Endothelial cell of umbilical vein (primary cell): ENCODE measurements at regions not wholly inside any gene's neighbourhood (a gene's known extent, or its start where the extent isn't known, plus 50 kb on each side); places are given as distances from the start of the nearest gene placed in this dataset.

Experiments used
- BruUV-seq: library from RNA; stranded (reverse); fragments of 400-500 nt; replicated peaks from 2 replicates; lab custom pipeline; 2021; lab: Mats Ljungman, UMichigan
- CTCF ChIA-PET: fragments of 300-600, 350-600 bp; sonication (Branson Sonifier 250); formaldehyde crosslinking; loops from one replicate; lab custom pipeline; 2021; ENCODE audit warnings: antibody characterized with exemption, inconsistent platforms; lab: Charles Lee
- POLR2A ChIA-PET: fragments of 300-600, 350-600 bp; sonication (Branson Sonifier 250); formaldehyde crosslinking; loops from one replicate; lab custom pipeline; 2021; ENCODE audit warnings: antibody characterized with exemption, inconsistent platforms; lab: Charles Lee
- DNase-seq: peaks from one replicate; pipeline ENCODE4 v3.0.0-alpha.2; 2011; ENCODE audit warnings: low read depth, low spot score
- FAIRE-seq: peaks from 2 replicates; lab custom pipeline; 2011; peaks lifted over from hg19 to GRCh38; lab: Jason Lieb, UNC
- H2AFZ ChIP-seq: 2 replicates; pipeline ENCODE4 v1.6.0; 2012; ENCODE audit warnings: low read depth, low read length, control low read depth, inconsistent platforms
- H3K27ac ChIP-seq: 2 replicates; pipeline ENCODE4 v1.5.1; 2011; ENCODE audit warnings: low read depth, mild to moderate bottlenecking, control low read depth, low read length, moderate library complexity; ENCODE audit not compliant: insufficient read depth
- H3K27me3 ChIP-seq, 2 experiments: 2 replicates each; pipeline versions ENCODE4 v1.6.0 to v1.6.1; 2011; ENCODE audit warnings: low read length in 2 of 2, mixed read lengths in 1 of 2; ENCODE audit not compliant: control insufficient read depth in 2 of 2, insufficient read depth in 2 of 2
- H3K36me3 ChIP-seq, 2 experiments: 2 replicates in 1 of 2; 3 replicates in 1 of 2; pipeline ENCODE4 v1.5.1; 2011; ENCODE audit warnings: low read length in 2 of 2, mild to moderate bottlenecking in 1 of 2, moderate library complexity in 1 of 2; ENCODE audit not compliant: control insufficient read depth in 2 of 2, insufficient read depth in 2 of 2; ENCODE audit errors: extremely low read depth in 1 of 2
- H3K4me1 ChIP-seq: 3 replicates; pipeline ENCODE4 v1.5.1; 2011; ENCODE audit warnings: mild to moderate bottlenecking, low read length; ENCODE audit not compliant: control insufficient read depth, insufficient read depth; ENCODE audit errors: extremely low read depth
- H3K4me2 ChIP-seq: 2 replicates; pipeline ENCODE4 v1.6.1; 2011; ENCODE audit warnings: low read length, control low read depth, mixed read lengths; ENCODE audit not compliant: insufficient read depth
- H3K4me3 ChIP-seq, 3 experiments: fragments of 200-600 bp in 1 of 3; sonication (generic), shearing (Covaris generic) in 1 of 3; replicated peaks in 1 of 3; 2 replicates each; pipeline ENCODE4 v1.5.1; 2011 to 2016; ENCODE audit warnings: control low read depth in 3 of 3, low read length in 3 of 3, mild to moderate bottlenecking in 2 of 3, inconsistent platforms in 1 of 3, low read depth in 1 of 3, moderate library complexity in 1 of 3; ENCODE audit not compliant: insufficient read depth in 1 of 3
- H3K79me2 ChIP-seq: 2 replicates; pipeline ENCODE4 v1.6.0; 2012; ENCODE audit warnings: low read length, inconsistent platforms; ENCODE audit not compliant: control insufficient read depth, insufficient read depth
- H3K9ac ChIP-seq: replicated peaks from 2 replicates; pipeline ENCODE3; 2011; ENCODE audit warnings: low read length, control low read depth; ENCODE audit not compliant: insufficient read depth; ENCODE audit errors: extremely low read depth
- H3K9me1 ChIP-seq: replicated peaks from 3 replicates; pipeline ENCODE4 v1.6.0; 2011; ENCODE audit warnings: mild to moderate bottlenecking, low read length; ENCODE audit not compliant: control insufficient read depth, insufficient read depth; ENCODE audit errors: extremely low read depth
- H3K9me3 ChIP-seq: replicated peaks from 2 replicates; pipeline ENCODE4 v1.5.1; 2012; ENCODE audit warnings: low read length, inconsistent platforms; ENCODE audit not compliant: control insufficient read depth, insufficient read depth
- H4K20me1 ChIP-seq: replicated peaks from 2 replicates; pipeline ENCODE3; 2011; ENCODE audit warnings: mild to moderate bottlenecking, low read length; ENCODE audit not compliant: control insufficient read depth, insufficient read depth; ENCODE audit errors: extremely low read depth
- EZH2 ChIP-seq: IDR thresholded peaks from 2 replicates; pipeline ENCODE4 v1.6.1; 2012; ENCODE audit warnings: borderline replicate concordance, low read depth, mild to moderate bottlenecking, moderate library complexity, low read length, inconsistent platforms; ENCODE audit not compliant: severe bottlenecking
- FOS ChIP-seq: IDR thresholded peaks from 2 replicates; pipeline ENCODE4 v1.6.1; 2011; ENCODE audit warnings: mild to moderate bottlenecking, low read length, moderate library complexity, borderline replicate concordance; ENCODE audit not compliant: insufficient read depth
- GATA2 ChIP-seq: IDR thresholded peaks from 2 replicates; pipeline ENCODE4 v1.7.0; 2011; ENCODE audit warnings: low read depth, mild to moderate bottlenecking, moderate library complexity, mixed read lengths, low read length; ENCODE audit not compliant: insufficient read length, insufficient read depth
- JUN ChIP-seq: IDR thresholded peaks from 2 replicates; pipeline ENCODE4 v1.6.1; 2011; ENCODE audit warnings: borderline replicate concordance, low read depth; ENCODE audit not compliant: insufficient read length, insufficient read depth
- MYC ChIP-seq: IDR thresholded peaks from one replicate; pipeline ENCODE4 v1.6.1; 2011; ENCODE audit warnings: mild to moderate bottlenecking, low read depth, low read length
- POLR2A ChIP-seq: IDR thresholded peaks from 2 replicates; pipeline ENCODE4 v1.6.1; 2012; ENCODE audit warnings: low read depth, mild to moderate bottlenecking, control low read depth, low read length
- POLR2AphosphoS5 ChIP-seq: IDR thresholded peaks from 2 replicates; pipeline ENCODE4 v1.6.1; 2012; ENCODE audit warnings: low read depth, mild to moderate bottlenecking, control low read depth, low read length, moderate library complexity; ENCODE audit not compliant: insufficient read depth
- dilution Hi-C: fragments of 300-500 bp; cut with MboI; formaldehyde crosslinking; loops from one replicate; pipeline ENCODE4 v1.15.0; 2019; ENCODE audit warnings: low sequenced_read_pairs; ENCODE audit not compliant: extremely low pct_ligation_motif_present
- intact Hi-C: fragments of 100-400 bp; cut with micrococcal nuclease; formaldehyde crosslinking; loops from one replicate; pipeline ENCODE4 v1.10.0; 2022
- TF ChIP-seq, protein P1 (sequence below): IDR thresholded peaks from 2 replicates; pipeline ENCODE4 v1.6.1; 2011; ENCODE audit not compliant: insufficient read depth, insufficient read length
- TF ChIP-seq, protein P2 (sequence below), 2 donors: IDR thresholded peaks; 1 replicate in 1 of 2; 2 replicates in 1 of 2; pipeline ENCODE4 v1.5.1; 2011; ENCODE audit warnings: low read length in 2 of 2, mild to moderate bottlenecking in 2 of 2, moderate library complexity in 2 of 2, control low read depth in 1 of 2, inconsistent platforms in 1 of 2, low read depth in 1 of 2; ENCODE audit not compliant: insufficient read depth in 1 of 2; ENCODE audit errors: extremely low read depth in 1 of 2

DNA sequence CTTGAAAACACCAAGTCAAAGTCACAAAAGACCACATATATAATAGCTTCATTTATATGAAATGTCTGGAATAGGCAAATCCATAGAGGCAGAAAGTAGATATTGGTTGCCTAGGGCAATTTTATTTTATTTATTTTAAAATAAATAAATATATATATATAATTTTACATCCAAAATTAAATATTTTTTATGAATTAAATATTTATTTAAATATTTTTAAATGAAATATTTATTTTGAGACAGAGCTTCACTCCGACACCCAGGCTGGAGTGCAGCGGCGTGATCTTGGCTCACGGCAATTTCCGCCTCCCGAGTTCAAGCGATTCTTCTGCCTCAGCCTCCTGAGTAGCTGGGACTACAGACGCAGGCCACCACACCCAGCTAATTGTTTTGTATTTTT lies 58.9 kb upstream of the ATG10 start:
- POLR2A ChIA-PET = no interaction called here
- Histone ChIP-seq H3K9me3 (no peaks in the 10 kb centered on the region), H3K4me1 (no peaks in the 10 kb centered on the region), H3K4me3 (no peak overlapping the region), H3K9me1 (no peaks in the 10 kb centered on the region), H3K4me2 (no peak overlapping the region), H3K79me2 (no peaks in the 10 kb centered on the region), H3K36me3 (no peaks in the 10 kb centered on the region), H4K20me1 (no peaks in the 10 kb centered on the region), H3K27me3 (peaks cover 0 to 3% of the 10 kb centered on the region in 2 experiments), H2AFZ (no peak overlapping the region), H3K27ac (no peak overlapping the region), H3K9ac (no peak overlapping the region)
- CTCF ChIA-PET = no interaction called here
- TF ChIP-seq MYC (no peak), EZH2 (no peak), POLR2A (no peak), JUN (no peak)
- dilution Hi-C loops (no loop called here), intact Hi-C loops (no loop called here)
- no TSS peak for BruUV-seq
- FAIRE-seq (no peak), DNase-seq (no peak)

DNA sequence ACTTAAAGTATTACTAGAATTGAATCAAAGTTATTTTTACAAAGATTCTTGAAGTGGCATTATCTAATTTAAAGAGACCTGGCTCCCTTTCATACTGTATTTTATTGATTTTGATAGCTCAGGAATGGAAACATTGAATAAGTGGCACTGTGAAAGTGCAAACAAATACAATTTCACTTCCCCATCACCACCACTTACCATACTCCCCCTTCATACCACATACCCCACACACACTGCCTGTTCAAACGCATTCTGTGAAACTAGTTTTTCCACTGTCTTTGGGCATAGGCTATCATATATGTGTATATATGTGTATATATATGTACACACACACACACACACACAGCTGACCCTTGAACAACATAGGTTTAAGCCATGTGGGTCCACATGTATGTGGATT lies 62.1 kb upstream of the ATG10 start:
- no peak overlapping the region for H3K27ac ChIP-seq
- H3K9me3 ChIP-seq = no peaks in the 10 kb centered on the region
- FAIRE-seq (peak; percentile 28), DNase-seq (no peak)
- H3K9ac ChIP-seq = no peak overlapping the region
- H3K27me3 ChIP-seq = peaks cover 0 to 3% of the 10 kb centered on the region in 2 experiments
- dilution Hi-C loops (no loop called here), intact Hi-C loops (no loop called here)
- TF ChIP-seq GATA2 (no peak), EZH2 (no peak), POLR2AphosphoS5 (no peak), FOS (no peak), JUN (no peak), POLR2A (no peak), MYC (no peak)
- TF ChIP-seq, protein P1, sequence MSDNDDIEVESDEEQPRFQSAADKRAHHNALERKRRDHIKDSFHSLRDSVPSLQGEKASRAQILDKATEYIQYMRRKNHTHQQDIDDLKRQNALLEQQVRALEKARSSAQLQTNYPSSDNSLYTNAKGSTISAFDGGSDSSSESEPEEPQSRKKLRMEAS = no peak
- TF ChIP-seq, protein P2, sequence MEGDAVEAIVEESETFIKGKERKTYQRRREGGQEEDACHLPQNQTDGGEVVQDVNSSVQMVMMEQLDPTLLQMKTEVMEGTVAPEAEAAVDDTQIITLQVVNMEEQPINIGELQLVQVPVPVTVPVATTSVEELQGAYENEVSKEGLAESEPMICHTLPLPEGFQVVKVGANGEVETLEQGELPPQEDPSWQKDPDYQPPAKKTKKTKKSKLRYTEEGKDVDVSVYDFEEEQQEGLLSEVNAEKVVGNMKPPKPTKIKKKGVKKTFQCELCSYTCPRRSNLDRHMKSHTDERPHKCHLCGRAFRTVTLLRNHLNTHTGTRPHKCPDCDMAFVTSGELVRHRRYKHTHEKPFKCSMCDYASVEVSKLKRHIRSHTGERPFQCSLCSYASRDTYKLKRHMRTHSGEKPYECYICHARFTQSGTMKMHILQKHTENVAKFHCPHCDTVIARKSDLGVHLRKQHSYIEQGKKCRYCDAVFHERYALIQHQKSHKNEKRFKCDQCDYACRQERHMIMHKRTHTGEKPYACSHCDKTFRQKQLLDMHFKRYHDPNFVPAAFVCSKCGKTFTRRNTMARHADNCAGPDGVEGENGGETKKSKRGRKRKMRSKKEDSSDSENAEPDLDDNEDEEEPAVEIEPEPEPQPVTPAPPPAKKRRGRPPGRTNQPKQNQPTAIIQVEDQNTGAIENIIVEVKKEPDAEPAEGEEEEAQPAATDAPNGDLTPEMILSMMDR (IDR thresholded peaks at IDR 0.05; ENCODE audit: extremely low read depth in 1 of 2, insufficient read depth in 1 of 2, low read depth in 1 of 2, low read length in 2 of 2) = no peak
- no peak overlapping the region for H3K4me3 ChIP-seq
- no peaks in the 10 kb centered on the region for H3K36me3 ChIP-seq
- H3K79me2 ChIP-seq = no peaks in the 10 kb centered on the region
- no peaks in the 10 kb centered on the region for H4K20me1 ChIP-seq
- H3K4me1 ChIP-seq = no peaks in the 10 kb centered on the region
- CTCF ChIA-PET = no interaction called here
- no peak overlapping the region for H3K4me2 ChIP-seq
- H3K9me1 ChIP-seq = no peaks in the 10 kb centered on the region
- BruUV-seq = no TSS peak
- H2AFZ ChIP-seq = no peak overlapping the region
- POLR2A ChIA-PET = no interaction called here
